ENCODE measurements at regions not wholly inside any gene's neighbourhood (a gene's known extent, or its start where the extent isn't known, plus 50 kb on each side); places are given as distances from the start of the nearest gene placed in this dataset.
"Not testable (repeated sequence)": the region's sequence is repeated elsewhere in the genome, so short reads cannot be mapped to it uniquely, and the experiment has no call there.

GRCh38 chr3:145471976-145472375, 689.0 kb downstream of the PLOD2 start:
- no peak for DNase-seq (ENCODE audit: low spot score in 2 of 2)
- ATAC-seq (ENCODE audit: low read depth) = no peak
- H3K9me3 Mint-ChIP-seq = peaks cover 5% of the 10 kb centered on the region
- no peaks in the 10 kb centered on the region for H3K4me1 Mint-ChIP-seq
- H3K4me3 Mint-ChIP-seq = no peak overlapping the region
- H3K36me3 Mint-ChIP-seq = no peaks in the 10 kb centered on the region
- H3K27ac Mint-ChIP-seq = no peak overlapping the region
- no peaks in the 10 kb centered on the region for H3K27me3 Mint-ChIP-seq

GRCh38 chr3:145482735-145483134, 678.2 kb downstream of the PLOD2 start:
- ATAC-seq (ENCODE audit: low read depth); H3K4me3 Mint-ChIP-seq; H3K27me3 Mint-ChIP-seq; H3K36me3 Mint-ChIP-seq; DNase-seq (ENCODE audit: low spot score in 2 of 2); H3K9me3 Mint-ChIP-seq; H3K4me1 Mint-ChIP-seq; H3K27ac Mint-ChIP-seq: not testable (repeated sequence)

GRCh38 chr3:145483992-145484391, 677.0 kb downstream of the PLOD2 start:
- Mint-ChIP-seq H3K4me1 (no peaks in the 10 kb centered on the region), H3K27ac (no peak overlapping the region), H3K36me3 (no peaks in the 10 kb centered on the region), H3K27me3 (no peaks in the 10 kb centered on the region), H3K9me3 (no peaks in the 10 kb centered on the region), H3K4me3 (no peak overlapping the region)
- DNase-seq (ENCODE audit: low spot score in 2 of 2) (no peak), ATAC-seq (ENCODE audit: low read depth) (no peak)

GRCh38 chr3:145489011-145489410, 672.0 kb downstream of the PLOD2 start:
- no peaks in the 10 kb centered on the region for H3K4me1 Mint-ChIP-seq
- no peak for ATAC-seq (ENCODE audit: low read depth)
- H3K27ac Mint-ChIP-seq = no peak overlapping the region
- H3K9me3 Mint-ChIP-seq = no peaks in the 10 kb centered on the region
- H3K36me3 Mint-ChIP-seq = no peaks in the 10 kb centered on the region
- no peak overlapping the region for H3K4me3 Mint-ChIP-seq
- no peaks in the 10 kb centered on the region for H3K27me3 Mint-ChIP-seq
- DNase-seq (ENCODE audit: low spot score in 2 of 2) = no peak

GRCh38 chr3:145490088-145491048, 670.6 kb downstream of the PLOD2 start:
- DNase-seq (ENCODE audit: low spot score in 2 of 2) = no peak
- no peak overlapping the region for H3K4me3 Mint-ChIP-seq
- H3K27ac Mint-ChIP-seq = no peak overlapping the region
- H3K9me3 Mint-ChIP-seq = no peaks in the 10 kb centered on the region
- no peaks in the 10 kb centered on the region for H3K27me3 Mint-ChIP-seq
- no peak for ATAC-seq (ENCODE audit: low read depth)
- H3K4me1 Mint-ChIP-seq = no peaks in the 10 kb centered on the region
- no peaks in the 10 kb centered on the region for H3K36me3 Mint-ChIP-seq

- no peaks in the 10 kb centered on the region for H3K4me1 Mint-ChIP-seq
- no peaks in the 10 kb centered on the region for H3K9me3 Mint-ChIP-seq
- H3K27ac Mint-ChIP-seq = no peak overlapping the region
- DNase-seq (ENCODE audit: low spot score in 2 of 2) (no peak), ATAC-seq (ENCODE audit: low read depth) (no peak)
- no peak overlapping the region for H3K4me3 Mint-ChIP-seq
- no peaks in the 10 kb centered on the region for H3K36me3 Mint-ChIP-seq
- no peaks in the 10 kb centered on the region for H3K27me3 Mint-ChIP-seq
Measured at GRCh38 chr3:145492456-145492855, 668.5 kb downstream of the PLOD2 start.

GRCh38 chr3:145517416-145517815, 643.6 kb downstream of the PLOD2 start:
- not testable (repeated sequence) for H3K9me3 Mint-ChIP-seq; H3K4me1 Mint-ChIP-seq; ATAC-seq (ENCODE audit: low read depth); H3K36me3 Mint-ChIP-seq; H3K4me3 Mint-ChIP-seq; H3K27me3 Mint-ChIP-seq; DNase-seq (ENCODE audit: low spot score in 2 of 2); H3K27ac Mint-ChIP-seq

- DNase-seq (ENCODE audit: low spot score in 2 of 2) = no peak
- no peak for ATAC-seq (ENCODE audit: low read depth)
- Mint-ChIP-seq H3K4me1 (no peaks in the 10 kb centered on the region), H3K9me3 (no peaks in the 10 kb centered on the region), H3K27ac (no peak overlapping the region), H3K27me3 (no peaks in the 10 kb centered on the region), H3K4me3 (no peak overlapping the region), H3K36me3 (no peaks in the 10 kb centered on the region)
Measured at GRCh38 chr3:145518639-145519038, 642.3 kb downstream of the PLOD2 start.

GRCh38 chr3:145519398-145520047, 641.5 kb downstream of the PLOD2 start:
- H3K9me3 Mint-ChIP-seq = no peaks in the 10 kb centered on the region
- no peaks in the 10 kb centered on the region for H3K27me3 Mint-ChIP-seq
- no peak for ATAC-seq (ENCODE audit: low read depth)
- H3K4me3 Mint-ChIP-seq = no peak overlapping the region
- H3K36me3 Mint-ChIP-seq = no peaks in the 10 kb centered on the region
- no peak overlapping the region for H3K27ac Mint-ChIP-seq
- no peaks in the 10 kb centered on the region for H3K4me1 Mint-ChIP-seq
- no peak for DNase-seq (ENCODE audit: low spot score in 2 of 2)

- H3K4me1 Mint-ChIP-seq = no peaks in the 10 kb centered on the region
- no peak overlapping the region for H3K4me3 Mint-ChIP-seq
- DNase-seq (ENCODE audit: low spot score in 2 of 2) = no peak
- H3K9me3 Mint-ChIP-seq = no peaks in the 10 kb centered on the region
- H3K36me3 Mint-ChIP-seq = no peaks in the 10 kb centered on the region
- no peaks in the 10 kb centered on the region for H3K27me3 Mint-ChIP-seq
- H3K27ac Mint-ChIP-seq = no peak overlapping the region
- ATAC-seq (ENCODE audit: low read depth) = no peak
Measured at GRCh38 chr3:145522179-145522578, 638.8 kb downstream of the PLOD2 start.

GRCh38 chr3:145522893-145523651, 637.9 kb downstream of the PLOD2 start:
- Mint-ChIP-seq H3K36me3 (no peaks in the 10 kb centered on the region), H3K27ac (no peak overlapping the region), H3K27me3 (no peaks in the 10 kb centered on the region), H3K4me1 (no peaks in the 10 kb centered on the region), H3K4me3 (no peak overlapping the region), H3K9me3 (no peaks in the 10 kb centered on the region)
- DNase-seq (ENCODE audit: low spot score in 2 of 2) = no peak
- ATAC-seq (ENCODE audit: low read depth) = no peak

GRCh38 chr3:145531548-145531947, 629.4 kb downstream of the PLOD2 start:
- Mint-ChIP-seq H3K27me3 (no peaks in the 10 kb centered on the region), H3K4me1 (no peaks in the 10 kb centered on the region), H3K27ac (no peak overlapping the region), H3K9me3 (peaks cover 3% of the 10 kb centered on the region), H3K36me3 (no peaks in the 10 kb centered on the region), H3K4me3 (no peak overlapping the region)
- no peak for DNase-seq (ENCODE audit: low spot score in 2 of 2)
- no peak for ATAC-seq (ENCODE audit: low read depth)

- no peak overlapping the region for H3K4me3 Mint-ChIP-seq
- H3K36me3 Mint-ChIP-seq = no peaks in the 10 kb centered on the region
- ATAC-seq (ENCODE audit: low read depth) = no peak
- no peak overlapping the region for H3K27ac Mint-ChIP-seq
- peaks cover 6% of the 10 kb centered on the region for H3K9me3 Mint-ChIP-seq
- no peak for DNase-seq (ENCODE audit: low spot score in 2 of 2)
- no peaks in the 10 kb centered on the region for H3K27me3 Mint-ChIP-seq
- H3K4me1 Mint-ChIP-seq = no peaks in the 10 kb centered on the region
Measured at GRCh38 chr3:145533696-145534095, 627.3 kb downstream of the PLOD2 start.

GRCh38 chr3:145536461-145536860, 624.5 kb downstream of the PLOD2 start:
- peaks cover 3% of the 10 kb centered on the region for H3K9me3 Mint-ChIP-seq
- no peak for DNase-seq (ENCODE audit: low spot score in 2 of 2)
- no peaks in the 10 kb centered on the region for H3K27me3 Mint-ChIP-seq
- no peak overlapping the region for H3K4me3 Mint-ChIP-seq
- no peak for ATAC-seq (ENCODE audit: low read depth)
- no peaks in the 10 kb centered on the region for H3K36me3 Mint-ChIP-seq
- no peak overlapping the region for H3K27ac Mint-ChIP-seq
- no peaks in the 10 kb centered on the region for H3K4me1 Mint-ChIP-seq
